HUES48 (cell line): ENCODE measurements at regions not wholly inside any gene's neighbourhood (a gene's known extent, or its start where the extent isn't known, plus 50 kb on each side); places are given as distances from the start of the nearest gene placed in this dataset.
"Not testable (repeated sequence)": the region's sequence is repeated elsewhere in the genome, so short reads cannot be mapped to it uniquely, and the experiment has no call there.

ENCODE experiments used
- H3K27ac ChIP-seq: one replicate; pipeline ENCODE4 v1.7.0; 2013; ENCODE audit warnings: low read depth, low read length, inconsistent platforms
- H3K27me3 ChIP-seq: 2 replicates; pipeline ENCODE4 v1.6.1; 2013; ENCODE audit warnings: mild to moderate bottlenecking, low read length; ENCODE audit not compliant: control insufficient read depth, insufficient read depth
- H3K36me3 ChIP-seq: 2 replicates; pipeline ENCODE4 v1.6.1; 2013; ENCODE audit warnings: low read length; ENCODE audit not compliant: control insufficient read depth, insufficient read depth
- H3K4me1 ChIP-seq: 2 replicates; pipeline ENCODE4 v1.6.1; 2013; ENCODE audit warnings: mild to moderate bottlenecking, low read length; ENCODE audit not compliant: control insufficient read depth, insufficient read depth
- H3K4me3 ChIP-seq: 2 replicates; pipeline ENCODE4 v1.5.1; 2013; ENCODE audit warnings: mild to moderate bottlenecking, low read depth, low read length
- H3K9ac ChIP-seq: 2 replicates; pipeline ENCODE4 v1.6.1; 2013; ENCODE audit warnings: mild to moderate bottlenecking, low read depth, low read length, moderate library complexity
- H3K9me3 ChIP-seq: 2 replicates; pipeline ENCODE4 v1.6.1; 2013; ENCODE audit warnings: low read length; ENCODE audit not compliant: control insufficient read depth, insufficient read depth

DNA sequence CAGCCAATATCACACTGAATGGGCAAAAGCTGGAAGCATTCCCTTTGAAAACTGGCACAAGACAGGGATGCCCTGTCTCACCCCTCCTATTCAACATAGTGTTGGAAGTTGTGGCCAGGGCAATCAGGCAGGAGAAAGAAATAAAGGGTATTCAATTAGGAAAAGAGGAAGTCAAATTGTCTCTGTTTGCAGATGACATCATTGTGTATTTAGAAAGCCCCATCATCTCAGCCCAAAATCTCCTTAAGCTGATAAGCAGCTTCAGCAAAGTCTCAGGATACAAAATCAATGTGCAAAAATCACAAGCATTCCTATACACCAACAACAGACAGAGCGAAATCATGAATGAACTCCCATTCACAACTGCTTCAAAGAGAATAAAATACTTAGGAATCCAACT, 223.2 kb downstream of the MEX3B start:
- not testable (repeated sequence) for H3K9ac ChIP-seq, H3K27me3 ChIP-seq, H3K4me3 ChIP-seq, H3K9me3 ChIP-seq, H3K36me3 ChIP-seq, H3K27ac ChIP-seq, H3K4me1 ChIP-seq

DNA sequence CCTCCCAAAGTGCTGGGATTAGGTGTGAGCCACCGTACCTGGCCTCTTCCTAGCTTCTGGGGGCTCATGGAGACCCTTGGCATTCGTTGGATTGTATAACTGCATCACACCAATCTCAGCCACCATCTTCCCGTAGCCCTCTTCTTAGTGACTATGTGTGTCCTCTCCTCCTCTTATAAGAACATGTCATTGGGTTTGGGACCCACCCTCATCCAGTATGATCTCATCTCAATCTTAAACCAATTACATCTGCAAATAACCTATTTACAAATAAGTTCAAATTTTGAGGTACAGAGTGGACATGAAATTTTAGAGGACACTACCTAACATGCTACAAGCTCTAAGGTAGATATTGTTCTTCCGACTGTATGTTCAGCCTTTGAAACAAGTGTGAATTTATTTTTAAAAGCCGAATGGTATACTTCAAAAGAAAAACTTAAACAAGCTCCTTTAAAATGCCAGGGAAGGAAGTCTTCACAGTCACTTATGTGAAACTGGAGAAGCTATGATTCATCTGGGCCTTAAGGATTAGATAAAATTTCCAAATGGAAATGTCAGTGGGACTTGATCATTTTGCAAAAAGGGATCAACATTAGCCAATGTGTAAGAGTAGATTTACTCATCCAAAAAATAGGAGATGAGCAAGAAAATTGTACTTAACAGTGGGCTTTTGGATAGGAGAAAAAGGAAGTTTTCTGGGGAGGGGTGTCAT, 225.7 kb downstream of the MEX3B start:
- Histone ChIP-seq H3K9ac (no peak overlapping the region), H3K27me3 (no peaks in the 10 kb centered on the region), H3K27ac (no peak overlapping the region), H3K9me3 (no peaks in the 10 kb centered on the region), H3K36me3 (no peaks in the 10 kb centered on the region), H3K4me1 (peaks cover 3% of the 10 kb centered on the region; the same call in 1 of the 2 replicates), H3K4me3 (no peak overlapping the region)

GRCh38 chr15:81814882-81815455, 230.8 kb downstream of the MEX3B start:
- no peaks in the 10 kb centered on the region for H3K27me3 ChIP-seq
- H3K4me1 ChIP-seq = peaks cover 3% of the 10 kb centered on the region; the same call in 1 of the 2 replicates
- H3K4me3 ChIP-seq = no peak overlapping the region
- no peak overlapping the region for H3K27ac ChIP-seq
- H3K9me3 ChIP-seq = no peaks in the 10 kb centered on the region
- no peaks in the 10 kb centered on the region for H3K36me3 ChIP-seq
- no peak overlapping the region for H3K9ac ChIP-seq

DNA sequence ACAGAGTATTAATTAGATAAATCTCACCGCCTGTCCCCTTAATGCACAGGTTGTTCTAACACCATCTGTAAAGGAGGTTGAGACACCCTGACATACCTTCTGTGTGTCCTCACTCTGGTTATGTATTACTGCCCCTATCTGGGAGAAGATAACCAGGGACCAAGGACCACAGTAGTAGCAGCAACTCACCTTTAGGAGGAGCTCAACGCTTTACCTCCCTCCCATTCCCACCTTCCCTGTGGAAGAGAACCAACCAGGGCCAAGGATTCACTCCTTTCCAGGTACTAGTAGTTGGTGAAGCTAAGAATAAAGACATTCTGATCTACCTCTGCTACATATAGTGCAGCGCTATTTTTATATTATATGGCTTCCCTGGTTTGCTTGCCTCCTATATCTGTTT, 232.6 kb downstream of the MEX3B start:
- Histone ChIP-seq H3K9ac (no peak overlapping the region), H3K4me1 (peaks cover 6% of the 10 kb centered on the region; the same call in 1 of the 2 replicates), H3K9me3 (no peaks in the 10 kb centered on the region), H3K36me3 (no peaks in the 10 kb centered on the region), H3K27ac (no peak overlapping the region), H3K4me3 (no peak overlapping the region), H3K27me3 (no peaks in the 10 kb centered on the region)

GRCh38 chr15:81812456-81812855, 233.4 kb downstream of the MEX3B start:
- no peak overlapping the region for H3K4me3 ChIP-seq
- H3K27ac ChIP-seq = no peak overlapping the region
- H3K9me3 ChIP-seq = no peaks in the 10 kb centered on the region
- H3K4me1 ChIP-seq = peaks cover 6% of the 10 kb centered on the region; the same call in 1 of the 2 replicates
- no peaks in the 10 kb centered on the region for H3K27me3 ChIP-seq
- no peak overlapping the region for H3K9ac ChIP-seq
- H3K36me3 ChIP-seq = no peaks in the 10 kb centered on the region

DNA sequence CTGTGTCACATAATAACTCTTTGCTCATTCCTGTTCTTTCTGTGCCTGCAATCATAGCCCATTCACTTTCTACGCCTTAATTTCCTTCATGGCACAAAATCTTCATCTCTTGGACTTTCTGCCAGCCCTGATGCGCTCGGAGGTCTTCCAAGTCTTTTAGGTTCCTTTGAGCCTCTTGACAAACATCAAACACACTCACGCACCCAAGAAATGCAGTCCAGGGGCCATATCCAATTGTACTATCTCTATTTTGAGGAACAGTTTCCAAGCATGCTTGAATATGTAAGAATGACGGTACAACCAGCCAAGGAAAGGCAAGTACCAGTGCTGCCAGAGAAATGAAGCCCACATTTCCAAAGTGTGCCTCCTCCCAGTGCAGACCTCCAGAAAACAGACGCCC, 234.1 kb downstream of the MEX3B start:
- H3K9ac ChIP-seq = no peak overlapping the region
- H3K9me3 ChIP-seq = no peaks in the 10 kb centered on the region
- no peak overlapping the region for H3K27ac ChIP-seq
- H3K36me3 ChIP-seq = no peaks in the 10 kb centered on the region
- H3K4me1 ChIP-seq = peaks cover 6% of the 10 kb centered on the region; the same call in 1 of the 2 replicates
- H3K4me3 ChIP-seq = no peak overlapping the region
- H3K27me3 ChIP-seq = no peaks in the 10 kb centered on the region

DNA sequence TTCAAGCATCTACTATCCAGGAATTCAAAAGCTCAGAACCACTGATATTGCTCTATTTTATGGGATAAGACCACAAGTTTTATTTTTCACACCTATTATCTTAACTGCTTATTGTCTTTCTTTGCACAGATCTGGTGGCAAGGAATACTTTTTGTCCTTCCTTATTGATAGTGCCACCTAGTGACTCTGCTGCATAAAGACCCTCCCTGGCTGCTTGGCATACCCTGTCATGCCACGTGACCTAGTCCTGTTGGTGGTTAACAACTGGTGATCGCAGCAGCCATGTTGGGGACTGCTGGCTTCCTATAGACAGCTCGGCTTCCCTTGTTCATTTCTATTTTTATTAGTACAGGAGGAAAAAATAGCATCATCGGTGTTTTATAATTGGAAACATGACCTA, 236.3 kb downstream of the MEX3B start:
- H3K9ac ChIP-seq = no peak overlapping the region
- H3K27ac ChIP-seq = no peak overlapping the region
- H3K27me3 ChIP-seq = no peaks in the 10 kb centered on the region
- H3K4me1 ChIP-seq = 0 out of 2 replicates have a peak, but pooled peaks cover 3% of the 10 kb centered on the region
- no peaks in the 10 kb centered on the region for H3K9me3 ChIP-seq
- no peak overlapping the region for H3K4me3 ChIP-seq
- no peaks in the 10 kb centered on the region for H3K36me3 ChIP-seq

DNA sequence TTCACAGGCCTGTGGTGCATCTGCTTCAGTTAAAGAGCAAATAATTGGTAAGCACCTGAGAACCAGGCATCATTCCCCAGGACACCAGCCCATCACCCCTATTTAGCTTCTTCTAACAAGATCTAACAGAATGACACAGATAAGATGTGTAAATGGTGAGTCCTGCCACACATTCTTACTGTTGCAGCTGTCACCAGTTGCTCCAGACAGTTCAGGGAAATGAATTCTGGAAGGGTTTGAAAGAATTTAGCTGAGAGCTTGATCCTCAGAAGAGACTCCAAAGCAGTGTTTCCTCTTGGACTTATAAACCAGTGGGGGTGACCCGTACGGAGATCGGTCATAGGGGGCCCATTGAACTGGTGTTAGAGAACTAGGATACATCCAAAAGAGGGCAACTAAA, 238.0 kb downstream of the MEX3B start:
- Histone ChIP-seq H3K9me3 (no peaks in the 10 kb centered on the region), H3K27me3 (no peaks in the 10 kb centered on the region), H3K4me1 (0 out of 2 replicates have a peak, but pooled peaks cover 3% of the 10 kb centered on the region), H3K4me3 (no peak overlapping the region), H3K36me3 (no peaks in the 10 kb centered on the region), H3K27ac (no peak overlapping the region), H3K9ac (no peak overlapping the region)

DNA sequence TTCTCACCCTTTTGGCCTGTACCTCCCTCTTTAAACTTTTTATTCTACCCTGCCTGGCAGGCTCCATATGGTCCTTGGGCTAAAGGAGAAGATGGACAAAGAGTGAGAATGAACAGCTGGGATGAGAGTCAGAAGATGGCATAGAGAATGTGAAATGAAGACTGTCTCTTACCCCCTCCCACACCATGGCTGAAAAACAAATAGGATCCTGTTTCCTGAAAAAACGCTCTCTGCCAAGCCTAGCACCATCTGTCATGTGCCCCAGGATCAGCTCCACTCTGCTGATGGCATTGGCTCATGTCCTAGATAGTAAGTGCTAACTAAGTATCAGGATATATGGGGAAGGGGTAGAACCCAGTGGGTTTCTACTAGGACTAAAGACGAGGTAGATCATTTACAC, 238.6 kb downstream of the MEX3B start:
- Histone ChIP-seq H3K27me3 (no peaks in the 10 kb centered on the region), H3K27ac (no peak overlapping the region), H3K36me3 (no peaks in the 10 kb centered on the region), H3K9ac (no peak overlapping the region), H3K4me1 (0 out of 2 replicates have a peak, but pooled peaks cover 3% of the 10 kb centered on the region), H3K4me3 (no peak overlapping the region), H3K9me3 (no peaks in the 10 kb centered on the region)

DNA sequence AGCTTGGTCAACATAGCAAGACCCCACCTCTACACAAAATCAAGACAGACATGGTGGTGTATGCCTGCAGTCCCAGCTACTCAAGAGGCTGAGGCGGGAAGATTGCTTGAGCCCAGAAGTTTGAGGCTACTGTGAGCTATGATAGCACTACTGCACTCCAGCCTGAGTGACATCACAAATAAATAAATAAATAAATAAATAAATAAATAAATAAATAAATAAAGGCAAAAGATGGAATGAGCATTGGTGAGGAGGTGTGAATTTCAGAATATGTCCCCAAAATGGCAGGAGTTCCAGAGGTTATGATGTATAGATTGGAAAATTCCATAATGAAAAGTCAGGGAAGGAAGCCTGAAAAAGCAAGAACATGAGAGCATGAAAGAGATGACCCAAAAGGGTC, 249.9 kb downstream of the MEX3B start:
- H3K27me3 ChIP-seq = no peaks in the 10 kb centered on the region
- H3K9ac ChIP-seq = no peak overlapping the region
- H3K4me1 ChIP-seq = peaks cover 25% of the 10 kb centered on the region
- no peaks in the 10 kb centered on the region for H3K9me3 ChIP-seq
- no peak overlapping the region for H3K27ac ChIP-seq
- H3K4me3 ChIP-seq = no peak overlapping the region
- H3K36me3 ChIP-seq = no peaks in the 10 kb centered on the region

- Histone ChIP-seq H3K4me1 (peaks cover 25% of the 10 kb centered on the region), H3K9me3 (no peaks in the 10 kb centered on the region), H3K36me3 (no peaks in the 10 kb centered on the region), H3K27me3 (no peaks in the 10 kb centered on the region), H3K27ac (no peak overlapping the region), H3K9ac (no peak overlapping the region), H3K4me3 (no peak overlapping the region)
These were observed 253.2 kb downstream of the MEX3B start for GRCh38 chr15:81792646-81793045.
